HG03060 (cell line): ENCODE measurements at regions not wholly inside any gene's neighbourhood (a gene's known extent, or its start where the extent isn't known, plus 50 kb on each side); places are given as distances from the start of the nearest gene placed in this dataset.

ENCODE experiments used
- ATAC-seq: cut with Tn5 transposase; IDR thresholded peaks from one replicate; pipeline ENCODE4 v1.9.1; 2021; ENCODE audit warnings: low read depth, moderate number of reproducible peaks; ENCODE audit not compliant: unreplicated experiment

DNA sequence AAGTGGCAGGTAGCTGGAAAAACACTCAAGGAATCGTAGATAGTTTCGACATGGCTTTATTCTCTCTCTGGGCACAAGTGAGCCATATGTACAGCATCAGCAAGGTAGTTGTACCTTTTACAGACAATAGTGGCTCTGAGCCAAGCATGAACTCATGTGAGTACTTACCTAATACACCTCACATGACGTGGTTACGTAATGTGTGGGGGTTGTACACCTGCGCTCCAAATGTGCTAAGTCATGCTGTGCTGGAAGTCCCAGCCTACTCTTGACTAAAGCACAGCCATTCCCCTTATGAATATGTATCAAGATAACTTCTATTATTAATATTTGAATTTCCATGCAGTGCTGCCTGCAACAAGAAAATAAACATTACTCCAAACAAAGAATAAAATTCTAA lies 78.8 kb upstream of the HMGN3 start:
- ATAC-seq = no peak

DNA sequence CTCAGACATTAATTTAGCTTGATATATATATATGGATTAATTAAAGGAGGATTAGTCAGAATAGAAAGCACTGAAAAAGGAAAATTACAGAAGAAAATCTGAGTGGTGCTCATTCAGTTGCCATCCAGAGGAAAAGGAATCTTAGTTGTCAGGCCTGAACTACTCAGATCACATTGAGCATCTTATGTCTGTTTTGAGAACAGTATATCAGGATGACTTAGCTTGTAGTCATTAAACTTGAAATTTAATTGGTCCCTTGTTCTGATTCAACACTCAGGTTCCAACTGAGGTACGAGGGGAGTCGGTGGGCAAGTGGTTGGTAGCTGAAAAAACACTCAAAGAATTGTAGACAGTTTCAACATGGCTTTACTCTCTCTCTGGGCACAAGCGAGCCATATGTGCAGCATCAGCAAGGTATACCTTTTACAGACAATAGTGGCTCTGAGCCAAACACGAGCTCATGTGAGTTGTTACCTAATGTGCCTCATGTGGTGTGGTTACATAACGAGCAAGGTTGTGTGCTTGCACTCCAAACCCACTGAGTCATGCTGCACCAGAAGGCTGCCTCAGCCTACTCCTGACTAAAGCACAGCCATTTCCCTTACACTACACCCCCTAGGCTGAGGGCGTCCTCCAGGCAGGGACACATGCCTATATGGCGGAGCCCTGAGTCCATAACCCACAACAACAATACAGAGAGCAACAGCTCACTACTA lies 73.0 kb upstream of the HMGN3 start:
- no peak for ATAC-seq

DNA sequence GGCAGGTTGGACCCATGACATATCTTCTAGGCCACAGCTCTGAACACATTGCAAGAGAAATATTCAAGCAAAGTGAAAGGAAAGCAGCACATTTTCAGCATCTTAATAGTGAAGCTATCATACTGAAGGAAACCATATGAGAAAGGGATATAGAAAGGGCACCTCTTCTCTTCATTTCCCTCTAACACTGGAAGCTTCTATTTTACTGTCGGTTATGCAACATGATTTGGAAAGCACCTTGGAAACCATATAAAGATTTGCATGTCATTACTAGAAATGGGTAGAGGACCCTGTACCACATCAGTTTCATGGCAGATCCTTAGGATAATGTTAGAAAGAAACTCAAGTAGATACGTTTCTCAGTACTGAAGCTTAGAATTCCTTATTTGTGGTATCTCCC lies 70.5 kb upstream of the HMGN3 start:
- no peak for ATAC-seq

DNA sequence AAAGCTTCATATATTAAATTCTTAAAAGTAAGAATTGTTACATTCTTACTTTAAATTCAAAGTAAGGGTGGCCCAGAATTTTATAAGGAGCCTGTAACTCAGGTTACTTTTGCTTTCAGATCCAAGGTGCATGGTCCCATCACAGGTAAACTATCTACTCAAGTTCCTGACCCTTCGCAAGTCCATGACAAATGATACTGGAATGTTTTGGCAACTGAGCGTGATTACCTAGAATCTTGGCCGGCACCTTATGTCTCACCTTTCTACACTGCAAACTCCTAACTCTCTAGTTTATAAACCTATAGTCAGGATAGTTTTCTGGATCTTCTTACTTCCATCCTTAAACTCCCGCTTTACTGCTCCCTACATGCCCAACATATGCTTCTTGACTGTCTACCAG lies 67.9 kb upstream of the HMGN3 start:
- no peak for ATAC-seq

DNA sequence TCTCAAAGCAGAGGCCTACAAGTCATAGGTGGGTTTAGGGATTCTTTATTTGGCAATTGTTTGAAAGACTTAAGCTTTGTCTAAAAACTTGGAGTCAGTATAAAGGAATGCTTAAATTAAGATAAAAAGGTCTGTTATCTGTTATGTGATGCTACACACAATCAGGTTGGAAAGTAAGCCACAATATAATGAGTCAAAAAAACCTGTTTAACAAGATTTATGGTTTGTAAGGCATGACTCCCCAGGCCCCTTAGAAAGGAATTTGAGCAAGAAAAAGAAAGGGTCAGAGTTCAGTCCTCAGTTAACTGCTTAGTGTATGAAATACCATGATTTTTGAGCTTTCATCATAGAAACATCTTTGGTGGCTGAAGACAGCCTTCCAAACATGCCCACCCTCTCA lies 66.8 kb upstream of the HMGN3 start:
- no peak for ATAC-seq

DNA sequence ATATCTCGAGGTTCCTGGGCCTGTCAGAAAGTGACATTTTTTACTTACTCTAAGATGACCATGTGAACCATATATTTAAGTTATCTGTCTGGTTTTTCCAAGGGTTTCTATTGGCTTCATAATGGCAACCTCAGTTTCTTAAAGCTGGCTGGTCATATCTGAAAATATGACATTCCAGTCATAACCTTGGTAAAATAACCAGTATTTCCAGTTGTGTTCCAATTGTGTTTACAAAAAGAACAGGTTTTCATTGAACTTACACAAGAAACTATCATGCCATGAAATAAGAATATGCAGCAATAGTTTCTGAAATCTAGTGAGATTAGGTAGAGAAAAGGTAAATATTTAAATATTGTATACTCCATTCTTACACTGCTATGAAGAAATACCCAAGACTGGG lies 61.7 kb upstream of the HMGN3 start:
- ATAC-seq = no peak
